ENCODE measurements at regions not wholly inside any gene's neighbourhood (a gene's known extent, or its start where the extent isn't known, plus 50 kb on each side); places are given as distances from the start of the nearest gene placed in this dataset.
A peak's percentile ranks its signal among the peaks of the same experiment; 100 is the strongest.

DNA sequence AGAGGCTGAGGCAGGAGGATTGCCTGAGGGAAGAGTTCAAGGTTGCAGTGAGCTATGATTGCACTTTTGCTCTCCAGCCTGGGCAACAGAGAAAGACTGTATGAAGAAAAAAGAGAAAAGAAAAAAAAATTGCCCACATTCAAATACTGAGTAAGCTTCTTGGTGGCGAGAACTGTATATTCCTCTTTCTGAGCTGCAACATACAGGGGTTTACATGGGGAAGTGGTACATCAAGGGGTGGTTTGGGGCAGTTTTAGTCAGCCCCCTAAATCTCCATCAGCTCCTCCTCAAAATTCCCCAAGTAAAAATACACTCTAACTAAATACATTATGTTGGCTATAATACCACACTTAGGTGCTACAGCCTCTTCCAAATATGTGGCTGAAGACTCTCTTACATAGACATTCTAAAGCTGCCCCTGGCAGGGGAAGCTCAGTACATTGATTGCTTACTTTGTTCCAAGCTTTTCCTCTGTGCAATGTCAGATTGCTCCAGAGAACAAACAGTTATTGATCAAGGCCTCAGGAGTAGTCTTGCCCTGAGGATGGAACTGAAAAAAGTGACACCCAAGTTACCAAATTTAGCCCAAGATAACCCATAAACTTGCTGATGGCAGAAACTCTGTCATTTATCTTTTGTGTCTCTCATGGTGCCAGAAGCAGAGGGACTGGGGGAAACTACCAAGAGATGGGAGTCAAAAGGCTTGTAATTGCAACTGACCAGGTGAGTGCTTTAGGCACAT lies 107.4 kb upstream of the RIPOR2 start (continued):
- TF ChIP-seq, protein P1, sequence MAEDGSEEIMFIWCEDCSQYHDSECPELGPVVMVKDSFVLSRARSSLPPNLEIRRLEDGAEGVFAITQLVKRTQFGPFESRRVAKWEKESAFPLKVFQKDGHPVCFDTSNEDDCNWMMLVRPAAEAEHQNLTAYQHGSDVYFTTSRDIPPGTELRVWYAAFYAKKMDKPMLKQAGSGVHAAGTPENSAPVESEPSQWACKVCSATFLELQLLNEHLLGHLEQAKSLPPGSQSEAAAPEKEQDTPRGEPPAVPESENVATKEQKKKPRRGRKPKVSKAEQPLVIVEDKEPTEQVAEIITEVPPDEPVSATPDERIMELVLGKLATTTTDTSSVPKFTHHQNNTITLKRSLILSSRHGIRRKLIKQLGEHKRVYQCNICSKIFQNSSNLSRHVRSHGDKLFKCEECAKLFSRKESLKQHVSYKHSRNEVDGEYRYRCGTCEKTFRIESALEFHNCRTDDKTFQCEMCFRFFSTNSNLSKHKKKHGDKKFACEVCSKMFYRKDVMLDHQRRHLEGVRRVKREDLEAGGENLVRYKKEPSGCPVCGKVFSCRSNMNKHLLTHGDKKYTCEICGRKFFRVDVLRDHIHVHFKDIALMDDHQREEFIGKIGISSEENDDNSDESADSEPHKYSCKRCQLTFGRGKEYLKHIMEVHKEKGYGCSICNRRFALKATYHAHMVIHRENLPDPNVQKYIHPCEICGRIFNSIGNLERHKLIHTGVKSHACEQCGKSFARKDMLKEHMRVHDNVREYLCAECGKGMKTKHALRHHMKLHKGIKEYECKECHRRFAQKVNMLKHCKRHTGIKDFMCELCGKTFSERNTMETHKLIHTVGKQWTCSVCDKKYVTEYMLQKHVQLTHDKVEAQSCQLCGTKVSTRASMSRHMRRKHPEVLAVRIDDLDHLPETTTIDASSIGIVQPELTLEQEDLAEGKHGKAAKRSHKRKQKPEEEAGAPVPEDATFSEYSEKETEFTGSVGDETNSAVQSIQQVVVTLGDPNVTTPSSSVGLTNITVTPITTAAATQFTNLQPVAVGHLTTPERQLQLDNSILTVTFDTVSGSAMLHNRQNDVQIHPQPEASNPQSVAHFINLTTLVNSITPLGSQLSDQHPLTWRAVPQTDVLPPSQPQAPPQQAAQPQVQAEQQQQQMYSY (CRISPR knock-in tag; IDR thresholded peaks at IDR 0.05) = no peak
- TF ChIP-seq IKZF2 (IDR thresholded peaks at IDR 0.05) = peak in 1 of 2 experiments; percentile 52; a peak in 2 of 4 replicates
- no peak for TF ChIP-seq TAF1 (IDR thresholded peaks at IDR 0.05; ENCODE audit: borderline replicate concordance, low read depth, low read length)
- peak; percentile 52; the same call in 1 of the 3 replicates for TF ChIP-seq POU2F2 (IDR thresholded peaks at IDR 0.05; ENCODE audit: borderline replicate concordance, low read depth, low read length)
- TF ChIP-seq TCF3 (IDR thresholded peaks at IDR 0.05; ENCODE audit: borderline replicate concordance, insufficient read depth, low read depth, low read length) = no peak
- TF ChIP-seq FOS (IDR thresholded peaks at IDR 0.05; ENCODE audit: borderline replicate concordance, extremely low read depth, insufficient read length) = no peak
- TF ChIP-seq SIN3A (IDR thresholded peaks at IDR 0.05; ENCODE audit: low read depth, low read length) = no peak
- TF ChIP-seq, protein P2, sequence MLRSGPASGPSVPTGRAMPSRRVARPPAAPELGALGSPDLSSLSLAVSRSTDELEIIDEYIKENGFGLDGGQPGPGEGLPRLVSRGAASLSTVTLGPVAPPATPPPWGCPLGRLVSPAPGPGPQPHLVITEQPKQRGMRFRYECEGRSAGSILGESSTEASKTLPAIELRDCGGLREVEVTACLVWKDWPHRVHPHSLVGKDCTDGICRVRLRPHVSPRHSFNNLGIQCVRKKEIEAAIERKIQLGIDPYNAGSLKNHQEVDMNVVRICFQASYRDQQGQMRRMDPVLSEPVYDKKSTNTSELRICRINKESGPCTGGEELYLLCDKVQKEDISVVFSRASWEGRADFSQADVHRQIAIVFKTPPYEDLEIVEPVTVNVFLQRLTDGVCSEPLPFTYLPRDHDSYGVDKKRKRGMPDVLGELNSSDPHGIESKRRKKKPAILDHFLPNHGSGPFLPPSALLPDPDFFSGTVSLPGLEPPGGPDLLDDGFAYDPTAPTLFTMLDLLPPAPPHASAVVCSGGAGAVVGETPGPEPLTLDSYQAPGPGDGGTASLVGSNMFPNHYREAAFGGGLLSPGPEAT (IDR thresholded peaks at IDR 0.05; ENCODE audit: low read depth) = peak; percentile 76; the same call in 1 of the 2 replicates
- no peak for TF ChIP-seq SRF (IDR thresholded peaks at IDR 0.05; ENCODE audit: low read depth in 2 of 2, low read length in 2 of 2)
- no peak for TF ChIP-seq SREBF1 (IDR thresholded peaks at IDR 0.05; ENCODE audit: low read length)
- TF ChIP-seq MEF2B (IDR thresholded peaks at IDR 0.05; ENCODE audit: partially characterized antibody, poor library complexity, severe bottlenecking) = peak; percentile 83
- no peak for TF ChIP-seq HDAC6 (IDR thresholded peaks at IDR 0.05; ENCODE audit: unreplicated experiment)
- TF ChIP-seq BMI1 (IDR thresholded peaks at IDR 0.05; ENCODE audit: borderline replicate concordance) = no peak
- TF ChIP-seq, protein P3, sequence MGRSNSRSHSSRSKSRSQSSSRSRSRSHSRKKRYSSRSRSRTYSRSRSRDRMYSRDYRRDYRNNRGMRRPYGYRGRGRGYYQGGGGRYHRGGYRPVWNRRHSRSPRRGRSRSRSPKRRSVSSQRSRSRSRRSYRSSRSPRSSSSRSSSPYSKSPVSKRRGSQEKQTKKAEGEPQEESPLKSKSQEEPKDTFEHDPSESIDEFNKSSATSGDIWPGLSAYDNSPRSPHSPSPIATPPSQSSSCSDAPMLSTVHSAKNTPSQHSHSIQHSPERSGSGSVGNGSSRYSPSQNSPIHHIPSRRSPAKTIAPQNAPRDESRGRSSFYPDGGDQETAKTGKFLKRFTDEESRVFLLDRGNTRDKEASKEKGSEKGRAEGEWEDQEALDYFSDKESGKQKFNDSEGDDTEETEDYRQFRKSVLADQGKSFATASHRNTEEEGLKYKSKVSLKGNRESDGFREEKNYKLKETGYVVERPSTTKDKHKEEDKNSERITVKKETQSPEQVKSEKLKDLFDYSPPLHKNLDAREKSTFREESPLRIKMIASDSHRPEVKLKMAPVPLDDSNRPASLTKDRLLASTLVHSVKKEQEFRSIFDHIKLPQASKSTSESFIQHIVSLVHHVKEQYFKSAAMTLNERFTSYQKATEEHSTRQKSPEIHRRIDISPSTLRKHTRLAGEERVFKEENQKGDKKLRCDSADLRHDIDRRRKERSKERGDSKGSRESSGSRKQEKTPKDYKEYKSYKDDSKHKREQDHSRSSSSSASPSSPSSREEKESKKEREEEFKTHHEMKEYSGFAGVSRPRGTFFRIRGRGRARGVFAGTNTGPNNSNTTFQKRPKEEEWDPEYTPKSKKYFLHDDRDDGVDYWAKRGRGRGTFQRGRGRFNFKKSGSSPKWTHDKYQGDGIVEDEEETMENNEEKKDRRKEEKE (IDR thresholded peaks at IDR 0.05) = no peak

Measured in GM12878 (cell line).